C4-2B (cell line): ENCODE measurements at regions not wholly inside any gene's neighbourhood (a gene's known extent, or its start where the extent isn't known, plus 50 kb on each side); places are given as distances from the start of the nearest gene placed in this dataset.

Source experiments
- H3K27ac ChIP-seq: fragments of 450-650 bp; 2 replicates; pipeline ENCODE4 v1.5.1; 2017
- ZFX ChIP-seq: fragments of 450-650 bp; IDR thresholded peaks from 2 replicates; pipeline ENCODE4 v1.6.1; 2017
- TF ChIP-seq, protein P1 (sequence below): fragments of 450-650 bp; conservative IDR thresholded peaks from 2 replicates; pipeline ENCODE4 v1.5.1; 2017; ENCODE audit warnings: mild to moderate bottlenecking

DNA sequence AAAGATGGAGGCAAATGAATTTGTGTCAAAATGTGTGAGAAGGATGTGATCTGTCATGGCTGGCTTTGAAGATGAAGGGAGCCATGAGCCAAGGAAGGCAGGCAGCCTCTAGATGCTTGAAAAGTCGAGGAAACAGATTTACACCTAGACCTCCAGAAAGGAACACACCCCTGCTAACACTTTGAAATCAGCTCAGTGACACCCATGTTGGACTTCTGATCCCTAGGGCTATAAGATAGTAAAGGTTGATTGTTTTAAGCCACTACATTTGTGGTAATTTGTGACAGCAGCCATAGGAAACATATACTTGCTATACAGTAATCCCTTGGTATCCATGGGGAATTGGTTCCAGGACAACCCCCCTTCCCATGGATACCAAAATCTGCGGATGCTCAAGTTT lies 80.5 kb upstream of the DYRK2 start:
- H3K27ac ChIP-seq, result no peak overlapping the region
- TF ChIP-seq, protein P1, sequence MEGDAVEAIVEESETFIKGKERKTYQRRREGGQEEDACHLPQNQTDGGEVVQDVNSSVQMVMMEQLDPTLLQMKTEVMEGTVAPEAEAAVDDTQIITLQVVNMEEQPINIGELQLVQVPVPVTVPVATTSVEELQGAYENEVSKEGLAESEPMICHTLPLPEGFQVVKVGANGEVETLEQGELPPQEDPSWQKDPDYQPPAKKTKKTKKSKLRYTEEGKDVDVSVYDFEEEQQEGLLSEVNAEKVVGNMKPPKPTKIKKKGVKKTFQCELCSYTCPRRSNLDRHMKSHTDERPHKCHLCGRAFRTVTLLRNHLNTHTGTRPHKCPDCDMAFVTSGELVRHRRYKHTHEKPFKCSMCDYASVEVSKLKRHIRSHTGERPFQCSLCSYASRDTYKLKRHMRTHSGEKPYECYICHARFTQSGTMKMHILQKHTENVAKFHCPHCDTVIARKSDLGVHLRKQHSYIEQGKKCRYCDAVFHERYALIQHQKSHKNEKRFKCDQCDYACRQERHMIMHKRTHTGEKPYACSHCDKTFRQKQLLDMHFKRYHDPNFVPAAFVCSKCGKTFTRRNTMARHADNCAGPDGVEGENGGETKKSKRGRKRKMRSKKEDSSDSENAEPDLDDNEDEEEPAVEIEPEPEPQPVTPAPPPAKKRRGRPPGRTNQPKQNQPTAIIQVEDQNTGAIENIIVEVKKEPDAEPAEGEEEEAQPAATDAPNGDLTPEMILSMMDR, result no peak
- TF ChIP-seq ZFX, result no peak

GRCh38 chr12:67572492-67572891 lies 76.1 kb upstream of the DYRK2 start:
- H3K27ac ChIP-seq, result no peak overlapping the region
- TF ChIP-seq ZFX, result no peak
- TF ChIP-seq, protein P1, result no peak

DNA sequence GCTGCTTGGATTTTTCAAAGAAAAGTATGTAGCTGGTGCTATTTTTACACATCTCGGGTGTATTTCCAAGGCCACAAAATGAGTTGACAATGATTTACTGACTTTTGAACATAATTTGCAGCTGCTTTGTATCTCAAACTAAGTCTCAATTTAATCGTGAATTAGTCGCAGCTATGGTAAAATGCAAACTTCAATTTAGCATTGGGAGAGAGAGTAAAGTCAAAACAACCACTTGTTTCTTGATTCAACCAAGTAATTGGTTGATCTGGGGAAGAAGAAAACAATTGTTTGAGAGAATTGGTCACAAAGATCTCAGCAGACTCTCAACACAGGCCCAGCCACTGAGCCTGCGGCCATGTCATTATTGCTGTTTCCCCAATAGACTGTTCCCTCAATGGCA lies 75.0 kb upstream of the DYRK2 start:
- H3K27ac ChIP-seq, result no peak overlapping the region
- TF ChIP-seq ZFX, result no peak
- TF ChIP-seq, protein P1, result no peak

DNA sequence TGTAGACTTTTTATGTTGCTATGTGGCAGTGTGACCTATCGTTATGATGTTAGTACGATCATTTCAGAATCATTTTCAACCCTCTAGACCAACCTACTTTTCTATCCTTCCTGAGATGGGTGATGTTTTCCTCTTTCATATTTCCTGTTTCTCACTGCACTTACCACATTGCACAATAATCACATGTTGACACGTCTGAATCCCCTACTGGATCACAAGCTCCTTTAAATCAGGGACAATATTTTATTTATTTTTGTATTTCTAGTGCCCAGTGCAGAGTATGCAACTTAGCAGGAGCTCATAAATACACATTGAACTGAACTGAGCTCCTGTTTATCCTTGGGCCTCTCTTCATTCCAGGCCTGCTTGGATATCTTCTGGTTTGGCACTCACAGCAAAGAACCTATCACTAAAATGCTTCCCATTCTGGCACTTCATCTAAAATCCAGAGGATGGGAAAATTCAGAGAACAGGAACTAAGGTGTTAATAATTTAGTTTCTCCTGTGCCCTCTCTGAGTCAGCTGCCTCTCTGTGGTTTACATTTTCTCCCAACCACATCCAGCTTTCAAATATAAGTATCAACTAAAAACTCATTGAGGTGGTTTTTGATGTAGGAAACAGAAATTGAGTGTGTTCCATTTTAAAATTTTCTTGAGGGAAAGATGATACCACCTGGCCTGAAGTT lies 69.4 kb upstream of the DYRK2 start:
- no peak overlapping the region for H3K27ac ChIP-seq
- TF ChIP-seq, protein P1, result no peak
- no peak for TF ChIP-seq ZFX

DNA sequence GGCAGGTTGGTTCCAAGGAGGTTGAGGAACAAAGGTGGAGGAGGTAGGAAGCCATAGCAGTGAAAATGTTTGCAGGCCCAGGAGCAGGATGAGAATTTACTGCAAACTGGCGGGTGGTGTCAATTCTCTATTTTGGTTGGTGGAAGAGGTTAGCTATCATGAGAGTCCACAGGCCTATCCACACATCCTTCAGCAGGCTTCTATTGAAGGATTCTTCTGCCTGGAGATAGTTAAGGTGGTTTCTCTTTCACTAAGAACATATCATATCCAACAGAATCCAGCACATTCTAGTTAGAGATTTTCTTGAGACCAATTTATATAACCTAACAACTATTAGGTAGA lies 68.9 kb upstream of the DYRK2 start:
- TF ChIP-seq ZFX, result no peak
- TF ChIP-seq, protein P1, result no peak

DNA sequence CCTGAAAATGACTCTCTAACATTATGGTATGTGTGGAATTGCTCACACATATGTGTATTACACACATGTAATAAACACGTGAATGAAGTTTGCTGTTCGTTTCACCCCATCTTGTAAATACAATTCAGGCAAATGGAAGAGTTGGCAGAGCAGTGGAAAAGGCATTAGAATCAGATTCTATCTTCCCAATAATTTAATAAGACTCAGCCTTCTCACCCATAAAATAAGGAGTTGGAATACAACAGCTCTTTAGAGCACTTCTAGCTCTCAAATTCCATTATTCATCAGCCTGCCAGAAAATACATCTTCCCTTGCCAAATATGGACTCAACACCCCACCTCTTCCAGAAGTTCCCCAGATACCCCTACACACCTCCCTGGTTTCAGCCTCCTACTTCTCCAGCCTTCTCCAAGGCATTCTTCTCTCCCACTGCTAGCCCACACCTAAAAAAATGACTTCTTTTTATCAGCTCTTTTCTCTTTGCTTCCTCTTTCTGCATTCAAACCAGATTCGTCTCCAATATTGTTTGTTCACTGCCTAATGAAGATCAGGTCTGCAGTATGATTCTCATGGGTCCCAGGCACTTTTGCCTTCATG lies 66.2 kb upstream of the DYRK2 start:
- TF ChIP-seq, protein P1, result no peak
- no peak for TF ChIP-seq ZFX

More for the DNA sequence above, 68.9 kb upstream of the DYRK2 start:
- no peak overlapping the region for H3K27ac ChIP-seq

DNA sequence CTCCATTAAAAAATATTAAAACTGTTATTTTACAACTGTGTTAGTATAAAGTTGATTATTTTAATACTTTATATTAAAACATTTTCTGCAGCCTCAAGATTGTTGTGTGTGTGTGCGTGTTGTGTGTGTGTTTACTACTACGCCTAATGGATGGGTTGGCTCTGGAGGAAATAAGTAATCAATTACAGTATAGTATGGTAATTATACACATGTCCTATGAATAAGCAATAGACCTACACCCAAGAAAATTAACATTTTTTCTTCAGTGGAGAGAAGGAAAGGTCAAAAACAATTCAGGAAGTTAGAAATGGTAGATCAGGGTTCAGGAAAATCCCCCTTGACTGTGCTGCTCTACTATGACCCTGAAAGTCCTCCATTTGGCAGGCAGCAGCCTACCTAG lies 65.7 kb upstream of the DYRK2 start:
- no peak overlapping the region for H3K27ac ChIP-seq
- TF ChIP-seq, protein P1, result no peak
- no peak for TF ChIP-seq ZFX

More for the DNA sequence above, 66.2 kb upstream of the DYRK2 start:
- no peak overlapping the region for H3K27ac ChIP-seq
